ENCODE measurements at regions not wholly inside any gene's neighbourhood (a gene's known extent, or its start where the extent isn't known, plus 50 kb on each side); places are given as distances from the start of the nearest gene placed in this dataset.

GRCh38 chr2:236717120-236717519 is 147.5 kb downstream of the ACKR3 start:
- TF ChIP-seq, protein P1, sequence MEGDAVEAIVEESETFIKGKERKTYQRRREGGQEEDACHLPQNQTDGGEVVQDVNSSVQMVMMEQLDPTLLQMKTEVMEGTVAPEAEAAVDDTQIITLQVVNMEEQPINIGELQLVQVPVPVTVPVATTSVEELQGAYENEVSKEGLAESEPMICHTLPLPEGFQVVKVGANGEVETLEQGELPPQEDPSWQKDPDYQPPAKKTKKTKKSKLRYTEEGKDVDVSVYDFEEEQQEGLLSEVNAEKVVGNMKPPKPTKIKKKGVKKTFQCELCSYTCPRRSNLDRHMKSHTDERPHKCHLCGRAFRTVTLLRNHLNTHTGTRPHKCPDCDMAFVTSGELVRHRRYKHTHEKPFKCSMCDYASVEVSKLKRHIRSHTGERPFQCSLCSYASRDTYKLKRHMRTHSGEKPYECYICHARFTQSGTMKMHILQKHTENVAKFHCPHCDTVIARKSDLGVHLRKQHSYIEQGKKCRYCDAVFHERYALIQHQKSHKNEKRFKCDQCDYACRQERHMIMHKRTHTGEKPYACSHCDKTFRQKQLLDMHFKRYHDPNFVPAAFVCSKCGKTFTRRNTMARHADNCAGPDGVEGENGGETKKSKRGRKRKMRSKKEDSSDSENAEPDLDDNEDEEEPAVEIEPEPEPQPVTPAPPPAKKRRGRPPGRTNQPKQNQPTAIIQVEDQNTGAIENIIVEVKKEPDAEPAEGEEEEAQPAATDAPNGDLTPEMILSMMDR (CRISPR knock-in tag; IDR thresholded peaks at IDR 0.05), result no peak
- TF ChIP-seq, protein P2, sequence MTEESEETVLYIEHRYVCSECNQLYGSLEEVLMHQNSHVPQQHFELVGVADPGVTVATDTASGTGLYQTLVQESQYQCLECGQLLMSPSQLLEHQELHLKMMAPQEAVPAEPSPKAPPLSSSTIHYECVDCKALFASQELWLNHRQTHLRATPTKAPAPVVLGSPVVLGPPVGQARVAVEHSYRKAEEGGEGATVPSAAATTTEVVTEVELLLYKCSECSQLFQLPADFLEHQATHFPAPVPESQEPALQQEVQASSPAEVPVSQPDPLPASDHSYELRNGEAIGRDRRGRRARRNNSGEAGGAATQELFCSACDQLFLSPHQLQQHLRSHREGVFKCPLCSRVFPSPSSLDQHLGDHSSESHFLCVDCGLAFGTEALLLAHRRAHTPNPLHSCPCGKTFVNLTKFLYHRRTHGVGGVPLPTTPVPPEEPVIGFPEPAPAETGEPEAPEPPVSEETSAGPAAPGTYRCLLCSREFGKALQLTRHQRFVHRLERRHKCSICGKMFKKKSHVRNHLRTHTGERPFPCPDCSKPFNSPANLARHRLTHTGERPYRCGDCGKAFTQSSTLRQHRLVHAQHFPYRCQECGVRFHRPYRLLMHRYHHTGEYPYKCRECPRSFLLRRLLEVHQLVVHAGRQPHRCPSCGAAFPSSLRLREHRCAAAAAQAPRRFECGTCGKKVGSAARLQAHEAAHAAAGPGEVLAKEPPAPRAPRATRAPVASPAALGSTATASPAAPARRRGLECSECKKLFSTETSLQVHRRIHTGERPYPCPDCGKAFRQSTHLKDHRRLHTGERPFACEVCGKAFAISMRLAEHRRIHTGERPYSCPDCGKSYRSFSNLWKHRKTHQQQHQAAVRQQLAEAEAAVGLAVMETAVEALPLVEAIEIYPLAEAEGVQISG (CRISPR knock-in tag; IDR thresholded peaks at IDR 0.05), result no peak
- TF ChIP-seq ARNT (IDR thresholded peaks at IDR 0.05) (no peak), KAT7 (CRISPR knock-in tag; IDR thresholded peaks at IDR 0.05; ENCODE audit: borderline replicate concordance) (no peak), SMARCC2 (IDR thresholded peaks at IDR 0.05) (no peak)

Data from HepG2 (cell line).